NCI-H146 (cell line): ENCODE measurements at regions not wholly inside any gene's neighbourhood (a gene's known extent, or its start where the extent isn't known, plus 50 kb on each side); places are given as distances from the start of the nearest gene placed in this dataset.

ENCODE experiments used
- DNase-seq: peaks from one replicate; lab custom pipeline; 2025; lab: John Stamatoyannopoulos, UW

DNA sequence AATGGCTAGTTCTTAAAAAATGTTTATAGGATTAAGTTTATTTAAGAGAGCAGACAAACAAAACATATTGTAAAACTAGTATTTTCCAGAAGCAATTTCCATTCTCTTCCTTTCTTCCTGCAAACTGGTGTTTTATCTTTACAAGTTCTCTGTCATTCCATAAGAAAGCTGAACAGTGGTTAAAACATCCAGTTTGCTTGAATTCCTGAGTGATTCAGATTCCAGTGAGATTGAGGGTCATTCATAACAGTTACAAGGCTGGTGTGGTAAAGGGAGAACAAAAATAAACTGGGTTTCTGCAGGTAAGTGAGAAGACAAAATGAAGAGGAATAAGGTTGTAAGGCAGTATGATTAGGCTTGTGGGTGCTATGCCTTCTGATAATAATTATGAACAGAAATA is 544.8 kb upstream of the DIPK2B start:
- no peak for DNase-seq

- DNase-seq = no peak
These were observed 543.4 kb upstream of the DIPK2B start for GRCh38 chrX:45743906-45744625.

DNA sequence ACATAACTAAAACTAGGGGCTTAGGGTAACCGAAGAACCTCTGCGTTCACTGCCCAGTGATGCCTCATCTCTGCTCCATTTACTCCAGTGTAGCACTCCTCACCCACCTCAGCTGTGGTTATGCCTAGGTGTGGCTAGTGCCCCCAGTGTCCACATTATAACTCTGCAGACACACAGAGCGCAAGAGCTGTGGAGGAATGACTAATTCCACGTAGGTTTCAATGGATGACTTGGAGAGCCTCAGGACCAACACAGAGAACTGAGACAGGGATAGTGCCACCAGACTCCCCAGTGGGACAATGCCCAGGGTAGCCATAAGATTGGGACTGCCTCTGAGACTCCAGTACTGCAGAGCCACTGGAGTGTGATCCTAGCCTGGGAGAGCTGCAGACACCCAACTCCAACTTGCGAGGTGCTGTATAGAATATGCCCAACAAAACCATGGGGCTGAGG is 542.4 kb upstream of the DIPK2B start:
- no peak for DNase-seq

DNA sequence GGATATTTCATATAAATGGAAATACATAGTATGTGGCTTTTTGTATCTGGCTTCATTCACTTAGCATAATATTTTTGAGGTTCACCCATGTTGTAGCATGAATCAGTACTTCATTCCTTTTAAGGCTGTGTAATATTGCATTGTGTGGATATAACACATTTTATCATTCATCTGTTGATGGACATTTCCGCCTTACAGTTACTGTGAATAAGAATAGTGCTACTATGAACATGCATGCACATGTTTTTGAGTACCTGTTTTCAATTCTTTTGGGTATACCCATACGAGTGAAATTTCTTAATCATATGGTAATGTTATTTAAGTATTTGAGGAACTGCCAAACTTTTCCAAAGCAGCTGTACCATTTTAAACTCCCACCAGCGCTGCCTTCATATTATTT is 539.6 kb upstream of the DIPK2B start:
- DNase-seq = no peak

DNA sequence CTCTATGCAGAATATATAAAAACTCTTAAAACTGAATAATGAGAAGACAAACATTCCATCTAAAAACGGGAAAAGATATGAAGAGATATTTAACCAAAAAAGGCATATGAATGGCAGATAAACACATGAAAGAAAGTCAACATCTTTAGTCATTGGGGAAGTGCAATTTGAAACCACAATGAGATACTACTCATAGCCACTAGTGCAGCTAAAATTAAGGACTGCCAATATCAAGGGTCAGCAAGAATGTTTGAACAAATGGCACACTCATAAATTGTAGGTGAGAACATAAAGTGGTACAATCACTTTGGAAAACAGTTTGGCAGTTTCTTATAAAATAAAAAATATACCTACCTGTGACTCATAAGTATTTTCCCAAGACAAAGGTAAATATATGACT is 534.9 kb upstream of the DIPK2B start:
- no peak for DNase-seq

DNA sequence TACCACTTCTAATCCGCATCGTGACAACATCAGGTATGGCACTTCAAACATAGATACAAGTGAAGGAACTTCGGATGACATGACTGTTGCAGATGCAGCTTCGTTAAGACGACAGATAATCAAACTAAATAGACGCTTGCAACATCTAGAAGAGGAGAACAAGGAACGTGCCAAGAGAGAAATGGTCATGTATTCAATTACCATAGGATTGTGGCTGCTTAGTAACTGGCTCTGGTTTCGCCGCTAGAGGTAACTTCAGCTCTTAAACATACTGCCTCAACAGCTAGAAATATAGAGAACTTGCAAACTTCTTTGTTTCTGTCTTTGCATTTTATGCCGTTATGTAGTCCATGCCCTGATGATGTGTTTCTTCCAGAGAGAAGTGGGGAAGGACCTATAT is 530.8 kb upstream of the DIPK2B start:
- DNase-seq = no peak

- DNase-seq = no peak
These were observed 527.1 kb upstream of the DIPK2B start for GRCh38 chrX:45727761-45728160.

GRCh38 chrX:45722471-45722870 is 521.8 kb upstream of the DIPK2B start:
- no peak for DNase-seq

DNA sequence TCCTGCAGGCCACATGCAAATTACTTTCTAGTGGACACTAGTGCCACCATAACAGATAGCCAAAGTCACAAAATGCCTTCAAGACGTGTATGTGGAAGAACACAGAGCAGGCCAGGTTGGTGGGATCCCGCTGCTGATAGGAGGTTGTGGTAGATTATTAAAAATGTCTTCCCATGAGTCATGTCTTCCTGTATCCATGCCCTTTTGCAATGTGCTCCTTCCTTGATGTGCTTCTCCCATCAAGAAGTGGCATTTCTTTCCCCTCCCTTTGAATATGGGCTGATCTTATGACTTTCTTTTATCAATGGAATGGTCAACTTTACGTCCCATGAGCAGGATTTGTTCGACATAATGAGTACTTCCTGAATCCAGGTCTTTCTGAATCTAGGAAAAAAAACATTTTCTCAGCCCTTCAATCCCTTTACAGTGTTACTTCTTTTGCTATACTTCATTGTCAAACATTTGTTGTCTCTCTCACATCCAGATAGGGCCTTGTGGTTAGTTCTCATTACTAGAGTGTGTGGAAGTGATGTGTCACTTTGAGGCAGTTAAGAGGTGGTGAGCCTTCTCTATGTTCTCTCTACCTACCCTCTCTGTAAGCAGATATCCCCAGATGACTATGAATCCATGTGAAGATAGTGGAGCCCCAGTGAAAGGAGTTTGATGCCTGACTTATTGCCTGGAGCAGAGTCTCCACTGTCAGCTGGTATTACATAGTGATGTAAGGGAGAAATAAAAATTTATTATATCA is 519.2 kb upstream of the DIPK2B start:
- no peak for DNase-seq

GRCh38 chrX:45718676-45719075 is 518.0 kb upstream of the DIPK2B start:
- no peak for DNase-seq

- no peak for DNase-seq
These were observed 516.1 kb upstream of the DIPK2B start for GRCh38 chrX:45716750-45717149.

- DNase-seq = no peak
These were observed 515.1 kb upstream of the DIPK2B start for GRCh38 chrX:45715748-45716147.

DNA sequence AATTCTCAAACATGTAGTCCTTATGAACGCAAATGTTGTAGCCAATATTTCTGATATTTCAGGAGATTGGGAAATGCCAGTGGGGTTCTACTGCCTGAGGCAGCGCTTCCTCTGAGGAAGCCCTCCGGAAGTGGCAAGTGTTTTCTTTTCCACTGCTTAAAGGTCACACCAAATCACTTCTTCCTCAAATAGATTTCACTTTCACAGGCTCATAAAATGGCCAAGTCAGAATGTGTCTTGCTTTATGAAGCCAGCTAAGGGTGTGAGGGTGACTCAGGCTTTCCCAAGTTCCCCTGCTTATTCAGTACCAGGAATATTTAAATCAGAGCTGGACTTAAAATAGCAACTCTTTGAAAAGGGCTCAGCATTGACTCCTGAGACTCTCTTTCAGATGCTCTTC is 514.2 kb upstream of the DIPK2B start:
- DNase-seq = no peak

DNA sequence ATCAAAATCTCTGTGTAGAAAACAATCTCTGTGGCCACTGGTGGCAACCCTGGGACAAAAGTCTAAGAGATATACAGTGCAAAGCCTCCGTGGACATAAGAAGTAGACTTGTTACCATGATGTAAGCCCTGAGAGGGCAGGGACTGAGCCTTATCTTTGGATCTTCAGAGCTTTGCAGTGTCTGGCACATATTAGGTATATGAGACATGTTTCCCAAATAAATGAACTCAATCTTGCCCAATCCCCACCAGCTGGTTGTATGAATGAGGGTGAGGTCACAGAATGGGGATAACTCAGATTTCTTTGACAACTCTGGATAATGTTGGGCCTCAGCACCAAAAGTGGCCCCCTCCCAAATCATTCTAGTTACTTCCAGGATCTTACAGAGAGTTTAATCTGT is 511.4 kb upstream of the DIPK2B start:
- no peak for DNase-seq

DNA sequence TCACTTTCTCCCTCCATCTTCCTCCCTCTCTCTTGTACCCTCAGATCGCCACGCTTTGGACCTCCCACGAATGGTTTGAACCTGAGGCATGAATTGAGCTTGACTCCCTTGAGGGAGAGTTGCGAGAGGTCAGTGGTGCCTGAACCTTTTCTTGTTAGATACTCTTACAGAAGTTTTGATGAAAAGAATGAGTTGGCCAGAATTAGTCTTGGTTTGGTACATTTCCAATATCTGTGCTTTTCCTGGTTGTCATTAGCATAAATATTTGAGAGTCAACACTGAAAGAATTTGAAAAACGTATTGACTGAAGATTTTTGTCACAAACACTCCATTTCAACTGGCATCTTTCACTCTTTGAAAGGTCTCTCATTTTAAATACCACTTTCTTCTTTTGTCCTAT is 510.6 kb upstream of the DIPK2B start:
- DNase-seq = no peak

GRCh38 chrX:45710081-45710801 is 509.6 kb upstream of the DIPK2B start:
- DNase-seq = no peak

DNA sequence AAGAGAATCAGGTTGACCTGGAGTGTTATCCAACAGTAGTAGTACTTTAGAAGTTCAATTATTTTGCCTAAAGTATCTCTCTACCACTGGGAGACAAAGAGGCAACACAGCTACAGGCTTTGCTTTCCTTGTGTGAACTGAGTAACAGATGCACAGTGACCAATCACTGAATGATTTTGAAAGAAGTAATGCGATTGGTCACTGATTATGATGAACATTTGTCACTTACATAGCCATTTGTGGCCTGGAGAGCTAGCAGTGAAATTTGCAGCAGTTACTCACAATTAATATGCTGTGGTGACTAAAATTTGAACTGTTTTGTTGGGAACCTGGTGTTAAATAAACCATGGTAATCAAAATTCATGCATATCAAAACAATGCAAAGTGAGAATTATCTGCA is 508.7 kb upstream of the DIPK2B start:
- no peak for DNase-seq

DNA sequence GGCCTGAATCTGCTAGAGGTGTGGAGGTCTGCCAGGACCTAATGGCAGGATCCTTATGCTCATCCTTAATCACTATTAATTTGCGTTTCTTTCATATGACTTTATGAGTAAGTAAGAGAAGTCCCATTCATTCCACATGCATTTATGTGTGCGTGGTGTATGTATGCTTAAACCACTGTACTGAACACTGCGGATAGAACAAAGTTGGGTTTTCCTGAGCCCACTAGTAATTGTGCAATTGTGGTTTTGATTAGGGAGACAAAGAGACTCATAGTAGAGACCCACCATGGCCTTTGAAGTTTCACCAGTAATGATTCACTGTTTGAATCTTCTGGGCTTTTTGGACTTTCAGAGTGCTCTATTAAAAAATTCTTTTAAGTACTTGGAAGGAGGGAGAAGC is 498.5 kb upstream of the DIPK2B start:
- DNase-seq = no peak

DNA sequence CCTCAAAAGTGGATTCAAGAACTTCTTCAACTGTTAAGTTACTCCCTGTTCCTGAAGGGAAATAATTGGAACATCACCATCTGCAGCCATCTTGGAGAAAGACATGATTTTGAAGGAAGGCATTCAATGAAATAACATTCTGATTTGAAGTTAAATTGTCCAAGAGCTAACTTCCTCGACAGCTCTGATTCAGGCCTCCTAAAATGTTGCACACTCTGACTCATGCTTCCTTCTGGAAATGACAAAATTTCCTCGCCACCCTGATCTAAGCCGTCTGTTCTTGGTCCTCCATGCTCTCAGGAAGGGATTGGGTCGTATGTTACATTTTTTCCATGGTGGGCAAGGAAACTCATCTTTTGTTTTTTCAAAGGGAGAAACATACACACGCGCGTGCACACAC is 496.9 kb upstream of the DIPK2B start:
- no peak for DNase-seq

- DNase-seq = no peak
These were observed 496.1 kb upstream of the DIPK2B start for GRCh38 chrX:45696736-45697135.

GRCh38 chrX:45689971-45690370 is 489.3 kb upstream of the DIPK2B start:
- DNase-seq = no peak

DNA sequence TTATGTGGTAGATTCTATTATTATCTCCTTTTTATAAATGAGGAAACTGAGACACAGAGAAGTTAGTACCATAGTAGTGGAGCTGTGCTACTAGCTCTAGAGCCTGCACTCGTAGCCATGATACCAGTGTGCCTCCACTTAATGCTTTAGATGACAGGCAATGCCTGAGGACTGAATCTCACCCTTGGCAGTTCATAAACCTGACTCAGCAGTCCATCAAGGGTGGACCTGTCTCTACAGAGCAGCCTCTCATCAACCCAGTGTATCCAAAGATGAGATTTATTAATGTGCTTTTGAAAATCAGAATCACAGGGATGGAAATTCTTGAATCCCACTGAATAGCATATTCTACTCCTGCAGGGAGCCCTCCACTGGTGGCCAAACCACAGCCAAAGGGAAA is 483.2 kb upstream of the DIPK2B start:
- DNase-seq = no peak

DNA sequence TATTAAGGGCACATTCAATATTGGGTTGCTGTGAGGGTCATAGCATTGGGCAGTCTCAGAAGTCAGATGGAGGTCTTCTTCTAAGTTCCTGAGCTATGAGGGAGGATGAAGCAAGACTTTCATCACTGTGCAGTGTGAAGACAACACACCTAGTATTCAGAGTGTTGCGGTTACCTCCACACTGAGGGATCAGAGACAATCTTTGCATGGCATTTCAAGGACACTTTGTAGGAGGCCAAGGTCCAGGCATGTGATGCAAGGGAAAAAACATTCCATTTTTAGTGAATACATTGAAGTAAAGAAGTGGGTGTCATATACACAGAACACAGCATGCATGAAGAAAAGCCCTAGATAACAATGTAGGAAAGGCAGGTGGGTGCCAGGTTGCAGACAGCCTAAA is 481.2 kb upstream of the DIPK2B start:
- no peak for DNase-seq
